ENCODE measurements at regions not wholly inside any gene's neighbourhood (a gene's known extent, or its start where the extent isn't known, plus 50 kb on each side); places are given as distances from the start of the nearest gene placed in this dataset.

DNA sequence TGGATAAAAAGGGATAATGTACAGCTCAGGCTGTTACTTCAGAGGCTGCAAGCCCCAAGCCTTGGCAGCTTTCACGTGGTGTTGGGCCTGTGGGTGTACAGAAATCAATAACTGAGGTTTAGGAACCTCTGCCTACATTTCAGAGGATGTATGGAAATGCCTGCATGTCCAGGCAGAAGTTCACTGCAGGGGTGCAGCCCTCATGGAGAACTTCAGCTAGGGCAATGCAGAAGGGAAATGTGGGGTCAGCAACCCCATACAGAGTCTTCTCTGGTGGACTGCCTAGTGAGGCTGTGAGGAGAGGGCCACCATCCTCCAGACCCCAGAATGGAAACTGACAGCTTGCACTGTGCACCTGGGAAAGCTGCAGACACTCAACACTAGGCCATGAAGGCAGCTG, 1350.3 kb downstream of the ROBO2 start:
- H3K27me3 ChIP-seq (ENCODE audit: control insufficient read depth, insufficient read depth, low read length) = no peaks in the 10 kb centered on the region
- CTCF ChIA-PET = no interaction called here
- DNase-seq (ENCODE audit: low read depth) = no peak
- TF ChIP-seq, protein P1, sequence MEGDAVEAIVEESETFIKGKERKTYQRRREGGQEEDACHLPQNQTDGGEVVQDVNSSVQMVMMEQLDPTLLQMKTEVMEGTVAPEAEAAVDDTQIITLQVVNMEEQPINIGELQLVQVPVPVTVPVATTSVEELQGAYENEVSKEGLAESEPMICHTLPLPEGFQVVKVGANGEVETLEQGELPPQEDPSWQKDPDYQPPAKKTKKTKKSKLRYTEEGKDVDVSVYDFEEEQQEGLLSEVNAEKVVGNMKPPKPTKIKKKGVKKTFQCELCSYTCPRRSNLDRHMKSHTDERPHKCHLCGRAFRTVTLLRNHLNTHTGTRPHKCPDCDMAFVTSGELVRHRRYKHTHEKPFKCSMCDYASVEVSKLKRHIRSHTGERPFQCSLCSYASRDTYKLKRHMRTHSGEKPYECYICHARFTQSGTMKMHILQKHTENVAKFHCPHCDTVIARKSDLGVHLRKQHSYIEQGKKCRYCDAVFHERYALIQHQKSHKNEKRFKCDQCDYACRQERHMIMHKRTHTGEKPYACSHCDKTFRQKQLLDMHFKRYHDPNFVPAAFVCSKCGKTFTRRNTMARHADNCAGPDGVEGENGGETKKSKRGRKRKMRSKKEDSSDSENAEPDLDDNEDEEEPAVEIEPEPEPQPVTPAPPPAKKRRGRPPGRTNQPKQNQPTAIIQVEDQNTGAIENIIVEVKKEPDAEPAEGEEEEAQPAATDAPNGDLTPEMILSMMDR (IDR thresholded peaks at IDR 0.05; ENCODE audit: insufficient read depth, low read depth, low read length) = no peak
- POLR2A ChIA-PET = no interaction called here
- H3K4me3 ChIP-seq (ENCODE audit: low read depth, low read length) = no peak overlapping the region
- H3K36me3 ChIP-seq (ENCODE audit: control insufficient read depth, insufficient read depth, low read length) = no peaks in the 10 kb centered on the region

DNA sequence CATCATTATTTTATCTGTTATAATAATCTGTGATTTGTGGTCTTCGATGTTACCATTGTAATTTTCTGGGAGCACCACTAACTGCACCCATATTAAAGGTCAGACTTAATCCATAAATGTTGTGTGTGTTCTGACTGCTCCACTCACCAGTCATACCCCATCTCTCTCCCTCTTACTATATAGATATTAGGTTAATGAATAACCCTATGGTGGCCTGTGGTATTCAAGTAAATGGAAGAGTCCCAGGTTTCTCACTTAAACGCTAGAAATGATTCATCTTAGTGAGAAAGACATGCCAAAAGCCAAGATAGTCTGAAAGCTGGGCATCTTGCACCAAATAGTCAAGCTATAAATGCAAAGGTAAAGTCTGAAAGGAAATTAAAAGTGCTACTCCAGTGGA, 1358.5 kb downstream of the ROBO2 start:
- POLR2A ChIA-PET = no interaction called here
- no peak for DNase-seq (ENCODE audit: low read depth)
- Histone ChIP-seq H3K27me3 (ENCODE audit: control insufficient read depth, insufficient read depth, low read length) (no peaks in the 10 kb centered on the region), H3K36me3 (ENCODE audit: control insufficient read depth, insufficient read depth, low read length) (no peaks in the 10 kb centered on the region), H3K4me3 (ENCODE audit: low read depth, low read length) (no peak overlapping the region)
- TF ChIP-seq, protein P1 (IDR thresholded peaks at IDR 0.05; ENCODE audit: insufficient read depth, low read depth, low read length) = no peak
- CTCF ChIA-PET = interaction anchor here (1.0 kb wide), 1 partner anchor 12 kb away, joined by 4 read pairs; no protein-coding TSS in a partner anchor

DNA sequence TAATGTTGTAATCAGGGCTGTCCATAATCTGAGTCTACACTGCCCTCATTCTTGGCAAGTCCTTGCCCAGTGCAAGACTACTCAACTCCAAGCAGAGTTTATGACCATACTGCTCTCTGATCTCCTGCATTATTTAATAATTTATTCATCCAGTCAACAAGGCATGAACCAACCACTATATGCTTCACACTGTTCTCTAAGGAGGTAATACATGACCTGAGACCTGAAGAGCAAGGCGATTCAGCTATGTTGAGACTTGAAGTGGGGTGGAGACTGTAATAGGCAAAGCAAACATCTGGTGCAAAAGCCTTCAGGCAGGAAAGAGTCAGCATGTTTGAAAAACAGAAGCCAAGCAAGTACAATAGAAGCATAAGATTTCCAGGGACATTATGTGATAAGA, 1362.8 kb downstream of the ROBO2 start:
- CTCF ChIA-PET = no interaction called here
- H3K36me3 ChIP-seq (ENCODE audit: control insufficient read depth, insufficient read depth, low read length) = no peaks in the 10 kb centered on the region
- no peaks in the 10 kb centered on the region for H3K27me3 ChIP-seq (ENCODE audit: control insufficient read depth, insufficient read depth, low read length)
- TF ChIP-seq, protein P1 (IDR thresholded peaks at IDR 0.05; ENCODE audit: insufficient read depth, low read depth, low read length) = no peak
- POLR2A ChIA-PET = no interaction called here
- DNase-seq (ENCODE audit: low read depth) = no peak
- H3K4me3 ChIP-seq (ENCODE audit: low read depth, low read length) = no peak overlapping the region

DNA sequence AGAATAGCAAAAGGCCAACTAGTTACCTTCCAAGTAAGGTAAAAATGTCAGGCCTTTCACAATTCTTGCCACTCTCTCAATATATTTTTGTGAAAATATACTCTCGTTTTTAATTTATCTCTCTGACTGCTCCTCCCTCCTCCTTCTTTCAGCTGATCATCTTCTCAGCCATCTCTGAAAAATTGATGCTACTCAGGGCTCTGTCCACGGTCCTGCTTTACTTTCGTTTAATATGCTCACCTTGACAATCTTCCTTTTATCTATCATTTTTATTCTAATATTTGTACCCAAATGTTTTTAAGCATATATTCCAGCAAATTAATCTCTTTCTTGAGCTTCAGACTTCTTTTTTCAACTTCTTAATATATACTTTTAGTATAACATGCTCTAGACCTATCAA, 1362.1 kb downstream of the ROBO1 start:
- ChIA-PET POLR2A (no interaction called here), CTCF (interaction anchor here (0.6 kb wide), 1 partner anchor 12 kb away, joined by 3 read pairs; no protein-coding TSS in a partner anchor)
- no peaks in the 10 kb centered on the region for H3K27me3 ChIP-seq (ENCODE audit: control insufficient read depth, insufficient read depth, low read length)
- H3K36me3 ChIP-seq (ENCODE audit: control insufficient read depth, insufficient read depth, low read length) = no peaks in the 10 kb centered on the region
- H3K4me3 ChIP-seq (ENCODE audit: low read depth, low read length) = no peak overlapping the region
- TF ChIP-seq, protein P1 (IDR thresholded peaks at IDR 0.05; ENCODE audit: insufficient read depth, low read depth, low read length) = no peak
- no peak for DNase-seq (ENCODE audit: low read depth)

DNA sequence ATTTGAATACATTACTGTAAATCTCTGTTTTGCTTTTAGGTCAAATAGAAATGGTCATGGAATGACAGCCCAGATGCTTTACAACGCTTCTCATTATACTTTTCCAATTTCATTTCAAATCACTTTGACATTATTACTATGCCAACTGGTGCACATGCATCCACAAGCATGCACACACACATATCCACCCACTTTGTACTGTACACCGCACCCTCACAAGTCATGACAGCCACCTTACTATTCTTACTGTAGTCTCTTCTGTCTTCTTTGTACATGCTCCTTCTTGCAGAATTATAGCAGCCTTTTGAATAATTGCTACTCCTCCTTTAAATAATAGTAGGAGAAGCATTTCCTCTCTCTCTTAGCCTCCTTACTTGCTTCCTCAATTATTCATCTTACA, 1361.4 kb downstream of the ROBO1 start:
- TF ChIP-seq, protein P1 (IDR thresholded peaks at IDR 0.05; ENCODE audit: insufficient read depth, low read depth, low read length) = no peak
- no peaks in the 10 kb centered on the region for H3K36me3 ChIP-seq (ENCODE audit: control insufficient read depth, insufficient read depth, low read length)
- no peaks in the 10 kb centered on the region for H3K27me3 ChIP-seq (ENCODE audit: control insufficient read depth, insufficient read depth, low read length)
- CTCF ChIA-PET = interaction anchor here (0.6 kb wide), 1 partner anchor 13 kb away, joined by 3 read pairs; no protein-coding TSS in a partner anchor
- POLR2A ChIA-PET = no interaction called here
- no peak overlapping the region for H3K4me3 ChIP-seq (ENCODE audit: low read depth, low read length)
- DNase-seq (ENCODE audit: low read depth) = no peak
